Osteoblast (primary cell): ENCODE measurements at regions not wholly inside any gene's neighbourhood (a gene's known extent, or its start where the extent isn't known, plus 50 kb on each side); places are given as distances from the start of the nearest gene placed in this dataset.

ENCODE experiments used
- DNase-seq: peaks from one replicate; pipeline ENCODE4 v3.0.0; 2011; ENCODE audit warnings: low spot score, mixed read lengths; ENCODE audit not compliant: insufficient read length; ENCODE audit errors: missing footprints
- H2AFZ ChIP-seq: 2 replicates; pipeline ENCODE4 v1.6.0; 2011; ENCODE audit warnings: mild to moderate bottlenecking, low read length
- H3K27ac ChIP-seq: 2 replicates; pipeline ENCODE4 v1.5.1; 2011; ENCODE audit warnings: mild to moderate bottlenecking, low read depth, low read length, moderate library complexity
- H3K27me3 ChIP-seq: 2 replicates; pipeline ENCODE4 v1.6.0; 2012; ENCODE audit warnings: mild to moderate bottlenecking, control low read depth, inconsistent platforms, low read length, moderate library complexity; ENCODE audit not compliant: insufficient read depth
- H3K36me3 ChIP-seq: 2 replicates; pipeline ENCODE4 v1.5.1; 2011; ENCODE audit warnings: mild to moderate bottlenecking, low read length, control low read depth, moderate library complexity; ENCODE audit not compliant: insufficient read depth
- H3K4me1 ChIP-seq: 2 replicates; pipeline ENCODE4 v1.5.1; 2011; ENCODE audit warnings: mild to moderate bottlenecking, low read length, control low read depth, moderate library complexity; ENCODE audit not compliant: insufficient read depth
- H3K4me2 ChIP-seq: 2 replicates; pipeline ENCODE4 v1.6.0; 2011; ENCODE audit warnings: mild to moderate bottlenecking, low read length; ENCODE audit not compliant: insufficient read depth
- H3K4me3 ChIP-seq: fragments of 200-600 bp; sonication (generic); 3 replicates; pipeline ENCODE4 v1.5.1; 2012; ENCODE audit warnings: mild to moderate bottlenecking, low read length, inconsistent platforms; ENCODE audit not compliant: insufficient read depth
- H3K79me2 ChIP-seq: 2 replicates; pipeline ENCODE4 v1.6.0; 2012; ENCODE audit warnings: mild to moderate bottlenecking, low read length, control low read depth, inconsistent platforms; ENCODE audit not compliant: insufficient read depth
- H3K9me3 ChIP-seq: 2 replicates; pipeline ENCODE4 v1.5.1; 2011; ENCODE audit warnings: low read depth, low read length, control low read depth
- H4K20me1 ChIP-seq: 2 replicates; pipeline ENCODE4 v1.6.0; 2012; ENCODE audit warnings: mild to moderate bottlenecking, low read length, control low read depth; ENCODE audit not compliant: insufficient read depth
- TF ChIP-seq, protein P1 (sequence below): IDR thresholded peaks from 2 replicates; pipeline ENCODE4 v1.5.1; 2011; ENCODE audit warnings: mild to moderate bottlenecking, low read depth, low read length, moderate library complexity; ENCODE audit errors: extremely low read depth

DNA sequence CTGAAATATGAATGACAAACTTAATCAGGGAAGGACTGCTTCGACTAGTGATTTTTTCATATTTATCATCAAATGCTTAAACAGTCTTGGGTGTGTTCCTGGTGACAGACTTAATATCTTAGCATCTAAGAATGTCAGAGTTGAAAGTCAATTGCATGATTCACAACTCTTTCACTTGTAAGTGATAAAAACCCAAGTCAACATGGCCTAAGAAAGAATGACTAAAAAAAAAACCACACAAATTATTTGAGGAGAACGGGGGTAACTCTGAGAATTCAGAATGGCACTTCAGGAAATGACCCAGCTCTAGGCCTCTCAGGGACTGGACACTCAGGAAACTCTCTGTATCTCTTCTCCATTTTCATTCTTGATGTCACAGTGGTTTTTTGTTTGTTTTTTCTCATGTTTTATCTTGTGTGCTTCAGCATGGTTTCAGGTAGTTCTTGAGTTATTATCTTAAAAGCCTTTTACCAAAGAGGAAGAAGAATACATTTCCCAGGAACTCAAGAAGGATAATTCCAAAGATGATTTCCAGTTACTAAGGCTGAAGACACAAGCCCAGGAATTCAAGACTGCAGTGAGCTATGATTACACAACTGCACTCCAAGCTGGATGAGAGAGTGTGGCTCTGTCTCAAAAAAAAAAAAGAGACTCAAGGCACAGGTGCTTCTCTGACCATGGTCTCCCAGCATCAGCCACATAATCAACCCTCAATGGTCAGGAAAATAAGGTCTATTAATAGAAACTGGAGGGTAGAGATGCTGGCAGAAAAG lies 1697.8 kb upstream of the IGFBP7 start:
- Histone ChIP-seq H3K4me3 (no peak overlapping the region), H3K27me3 (no peaks in the 10 kb centered on the region), H3K79me2 (no peaks in the 10 kb centered on the region), H2AFZ (no peak overlapping the region), H3K27ac (no peak overlapping the region), H3K4me2 (no peak overlapping the region), H3K9me3 (no peaks in the 10 kb centered on the region), H3K36me3 (no peaks in the 10 kb centered on the region), H4K20me1 (no peaks in the 10 kb centered on the region), H3K4me1 (no peaks in the 10 kb centered on the region)
- TF ChIP-seq, protein P1, sequence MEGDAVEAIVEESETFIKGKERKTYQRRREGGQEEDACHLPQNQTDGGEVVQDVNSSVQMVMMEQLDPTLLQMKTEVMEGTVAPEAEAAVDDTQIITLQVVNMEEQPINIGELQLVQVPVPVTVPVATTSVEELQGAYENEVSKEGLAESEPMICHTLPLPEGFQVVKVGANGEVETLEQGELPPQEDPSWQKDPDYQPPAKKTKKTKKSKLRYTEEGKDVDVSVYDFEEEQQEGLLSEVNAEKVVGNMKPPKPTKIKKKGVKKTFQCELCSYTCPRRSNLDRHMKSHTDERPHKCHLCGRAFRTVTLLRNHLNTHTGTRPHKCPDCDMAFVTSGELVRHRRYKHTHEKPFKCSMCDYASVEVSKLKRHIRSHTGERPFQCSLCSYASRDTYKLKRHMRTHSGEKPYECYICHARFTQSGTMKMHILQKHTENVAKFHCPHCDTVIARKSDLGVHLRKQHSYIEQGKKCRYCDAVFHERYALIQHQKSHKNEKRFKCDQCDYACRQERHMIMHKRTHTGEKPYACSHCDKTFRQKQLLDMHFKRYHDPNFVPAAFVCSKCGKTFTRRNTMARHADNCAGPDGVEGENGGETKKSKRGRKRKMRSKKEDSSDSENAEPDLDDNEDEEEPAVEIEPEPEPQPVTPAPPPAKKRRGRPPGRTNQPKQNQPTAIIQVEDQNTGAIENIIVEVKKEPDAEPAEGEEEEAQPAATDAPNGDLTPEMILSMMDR, result no peak
- no peak for DNase-seq

DNA sequence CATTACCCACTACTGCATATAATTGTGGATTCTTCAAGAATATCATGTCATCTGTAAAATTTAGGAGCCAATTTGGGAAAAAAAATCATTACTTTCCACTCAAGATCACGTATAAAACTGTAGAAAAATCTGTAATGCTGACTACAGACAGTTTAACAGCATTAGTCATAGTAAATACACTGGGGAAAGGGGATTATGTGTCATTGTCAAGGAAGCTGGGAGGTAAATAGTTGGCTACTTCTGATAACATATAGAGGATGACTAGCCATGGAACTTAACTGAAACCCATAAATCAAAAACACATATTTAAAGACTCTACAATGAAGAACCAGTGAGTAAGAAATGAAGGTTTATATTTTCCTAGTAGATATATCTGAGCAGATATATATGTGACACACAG lies 1666.4 kb upstream of the IGFBP7 start:
- TF ChIP-seq, protein P1, result no peak
- no peak for DNase-seq
- Histone ChIP-seq H3K79me2 (no peaks in the 10 kb centered on the region), H3K4me2 (no peak overlapping the region), H4K20me1 (no peaks in the 10 kb centered on the region), H2AFZ (no peak overlapping the region), H3K27ac (no peak overlapping the region), H3K4me1 (no peaks in the 10 kb centered on the region), H3K9me3 (no peaks in the 10 kb centered on the region), H3K27me3 (no peaks in the 10 kb centered on the region), H3K36me3 (no peaks in the 10 kb centered on the region), H3K4me3 (no peak overlapping the region)

DNA sequence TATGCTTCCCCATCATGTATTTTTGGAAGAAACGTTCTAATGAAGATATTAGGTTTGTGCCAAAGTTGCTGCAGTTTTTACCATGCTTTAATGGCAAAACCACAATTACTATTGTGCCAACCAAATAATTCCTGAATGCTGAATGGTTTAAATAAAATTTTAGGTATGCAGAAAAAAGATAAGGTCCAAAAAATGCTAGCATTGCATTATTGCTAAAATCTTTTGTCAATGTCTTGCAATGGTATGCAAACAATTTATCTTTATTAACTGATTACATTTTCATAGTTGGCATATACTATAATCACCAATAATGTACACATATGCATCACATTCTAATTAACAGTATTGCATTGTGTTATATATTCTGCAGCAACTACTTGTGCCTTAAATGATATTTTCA lies 1657.4 kb upstream of the IGFBP7 start:
- Histone ChIP-seq H3K27ac (no peak overlapping the region), H3K4me1 (no peaks in the 10 kb centered on the region), H2AFZ (no peak overlapping the region), H3K9me3 (no peaks in the 10 kb centered on the region), H3K4me2 (no peak overlapping the region), H3K27me3 (no peaks in the 10 kb centered on the region), H3K36me3 (no peaks in the 10 kb centered on the region), H3K4me3 (no peak overlapping the region), H4K20me1 (no peaks in the 10 kb centered on the region), H3K79me2 (no peaks in the 10 kb centered on the region)
- TF ChIP-seq, protein P1, result no peak
- no peak for DNase-seq

DNA sequence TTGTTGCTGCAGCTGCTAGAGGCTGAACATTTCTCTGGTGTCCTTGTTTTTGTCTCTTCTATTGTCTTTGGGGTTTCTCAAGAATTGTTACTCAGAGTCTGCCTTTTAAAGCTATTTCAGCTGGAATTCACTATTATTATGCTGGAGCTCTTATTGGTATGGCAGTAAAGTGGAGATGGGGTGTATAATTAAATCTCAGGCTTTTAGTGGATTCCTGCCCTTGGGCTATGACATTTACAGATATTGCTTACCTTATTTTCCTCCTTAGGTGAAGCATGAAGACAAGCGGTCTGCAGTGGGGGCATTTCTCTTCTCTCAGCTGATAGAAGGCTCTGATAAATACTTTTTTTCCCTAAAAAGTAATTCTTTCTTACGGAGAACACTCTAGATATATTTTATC lies 1656.6 kb upstream of the IGFBP7 start:
- TF ChIP-seq, protein P1, result no peak
- no peaks in the 10 kb centered on the region for H4K20me1 ChIP-seq
- H3K4me3 ChIP-seq, result no peak overlapping the region
- no peak overlapping the region for H2AFZ ChIP-seq
- H3K27ac ChIP-seq, result no peak overlapping the region
- no peak for DNase-seq
- H3K4me2 ChIP-seq, result no peak overlapping the region
- no peaks in the 10 kb centered on the region for H3K27me3 ChIP-seq
- no peaks in the 10 kb centered on the region for H3K4me1 ChIP-seq
- H3K79me2 ChIP-seq, result no peaks in the 10 kb centered on the region
- H3K9me3 ChIP-seq, result no peaks in the 10 kb centered on the region
- no peaks in the 10 kb centered on the region for H3K36me3 ChIP-seq
